CD4-positive, alpha-beta T cell (primary cell): ENCODE measurements at regions not wholly inside any gene's neighbourhood (a gene's known extent, or its start where the extent isn't known, plus 50 kb on each side); places are given as distances from the start of the nearest gene placed in this dataset.

Experiments used
- ATAC-seq: fragments of 200-7000 bp; cut with Tn5 transposase; one replicate; pipeline ENCODE4 v1.10.0; 2022; ENCODE audit warnings: mild to moderate bottlenecking; ENCODE audit not compliant: poor library complexity
- CTCF ChIA-PET: fragments of 350-600 bp; sonication (Branson Sonifier 250); formaldehyde crosslinking; loops from one replicate; lab custom pipeline; 2021; ENCODE audit warnings: antibody characterized with exemption, inconsistent platforms; lab: Charles Lee
- POLR2A ChIA-PET: fragments of 350-600 bp; sonication (Branson Sonifier 250); formaldehyde crosslinking; loops from one replicate; lab custom pipeline; 2021; ENCODE audit warnings: antibody characterized with exemption, inconsistent platforms; lab: Charles Lee
- DNase-seq, 14 experiments: peaks; one replicate each; pipeline ENCODE4 v3.0.0-alpha.2; 2013 to 2020; ENCODE audit warnings: mixed read lengths in 2 of 14
- H3K27ac ChIP-seq, 2 donors: one replicate each; pipeline versions ENCODE4 v1.5.1 to v1.7.0; 2013; ENCODE audit warnings: low read length in 2 of 2, low read depth in 1 of 2, mild to moderate bottlenecking in 1 of 2
- H3K27me3 ChIP-seq, 2 experiments: 1 replicate in 1 of 2; 2 replicates in 1 of 2; pipeline versions ENCODE4 v1.6.1 to v1.7.0; 2013; ENCODE audit warnings: low read length in 2 of 2, control low read depth in 1 of 2, mild to moderate bottlenecking in 1 of 2, moderate library complexity in 1 of 2; ENCODE audit not compliant: insufficient read depth in 2 of 2, control insufficient read depth in 1 of 2
- H3K36me3 ChIP-seq: one replicate; pipeline ENCODE4 v1.6.1; 2013; ENCODE audit warnings: low read length, control low read depth; ENCODE audit not compliant: insufficient read depth
- H3K4me1 ChIP-seq: one replicate; pipeline ENCODE4 v1.6.1; 2013; ENCODE audit warnings: low read length, control low read depth; ENCODE audit not compliant: insufficient read depth
- H3K4me3 ChIP-seq: one replicate; pipeline ENCODE4 v1.5.1; 2013; ENCODE audit warnings: mild to moderate bottlenecking, low read length, moderate library complexity
- H3K9me3 ChIP-seq, 2 experiments: 1 replicate in 1 of 2; 2 replicates in 1 of 2; pipeline versions ENCODE4 v1.6.1 to v1.7.0; 2013; ENCODE audit warnings: low read length in 2 of 2, mild to moderate bottlenecking in 2 of 2, control low read depth in 1 of 2, moderate library complexity in 1 of 2; ENCODE audit not compliant: control insufficient read depth in 1 of 2, insufficient read depth in 1 of 2
- H3K27ac Mint-ChIP-seq: one replicate; pipeline ENCODE4 v1.8.0; 2020; ENCODE audit warnings: mixed read lengths
- H3K27me3 Mint-ChIP-seq: one replicate; pipeline ENCODE4 v1.8.0; 2021; ENCODE audit warnings: mixed read lengths
- H3K36me3 Mint-ChIP-seq: one replicate; pipeline ENCODE4 v1.8.0; 2021; ENCODE audit warnings: low read depth, mixed read lengths
- H3K4me1 Mint-ChIP-seq: one replicate; pipeline ENCODE4 v1.8.0; 2021; ENCODE audit warnings: low read depth, mixed read lengths
- H3K4me3 Mint-ChIP-seq: one replicate; pipeline ENCODE4 v1.8.0; 2020; ENCODE audit warnings: mild to moderate bottlenecking, mixed read lengths
- H3K9me3 Mint-ChIP-seq: one replicate; pipeline ENCODE4 v1.8.0; 2020; ENCODE audit warnings: mixed read lengths
- CTCF ChIP-seq: fragments of 200-600 bp; IDR thresholded peaks from one replicate; pipeline ENCODE4 v1.8.0; 2022; ENCODE audit warnings: antibody characterized with exemption, mild to moderate bottlenecking
- intact Hi-C, 2 experiments: fragments of 100-400 bp; cut with DNase I in 1 of 2; cut with micrococcal nuclease in 1 of 2; formaldehyde crosslinking; loops; one replicate each; pipeline versions ENCODE4 v1.15.1 to v1.9.0; 2023 to 2025; cut with DNase I, micrococcal nuclease

- Histone ChIP-seq H3K27me3 (no peaks in the 10 kb centered on the region), H3K4me3 (no peak overlapping the region), H3K27ac (no peak overlapping the region), H3K9me3 (no peaks in the 10 kb centered on the region), H3K36me3 (no peaks in the 10 kb centered on the region), H3K4me1 (peaks cover 50% of the 10 kb centered on the region)
- Mint-ChIP-seq H3K27ac (no peak overlapping the region), H3K4me3 (no peak overlapping the region), H3K4me1 (peaks cover 69% of the 10 kb centered on the region), H3K36me3 (no peaks in the 10 kb centered on the region), H3K27me3 (no peaks in the 10 kb centered on the region), H3K9me3 (no peaks in the 10 kb centered on the region)
- no peak for DNase-seq
- CTCF ChIA-PET, result interaction anchor here (0.7 kb wide), 1 partner anchor 1104 kb away, joined by 3 read pairs; no protein-coding TSS in a partner anchor
- no peak for ATAC-seq
- POLR2A ChIA-PET, result no interaction called here
- intact Hi-C loops, result loop anchor here in 1 of 2 experiments (10.0 kb wide), 2 partner anchors 73 to 663 kb away; partner anchors contain the start of gene ATP1B1
- TF ChIP-seq CTCF, result no peak
Measured at GRCh38 chr1:168441745-168442144, 102.1 kb downstream of the XCL2 start.

GRCh38 chr1:168439456-168440375, 104.1 kb downstream of the XCL2 start:
- Histone ChIP-seq H3K36me3 (no peaks in the 10 kb centered on the region), H3K27me3 (no peaks in the 10 kb centered on the region), H3K9me3 (no peaks in the 10 kb centered on the region), H3K4me1 (peaks cover 36% of the 10 kb centered on the region), H3K27ac (no peak overlapping the region), H3K4me3 (peak overlapping the region; percentile 19)
- DNase-seq, result peak; percentile 65 to 91 (median 74)
- POLR2A ChIA-PET, result interaction anchor here (0.6 to 1.8 kb wide), 12 partner anchors 9 to 928 kb away, joined by 3 to 18 read pairs (median 6); partner anchors contain the start of genes BLZF1 and NME7
- no peaks in the 10 kb centered on the region for H3K36me3 Mint-ChIP-seq
- no peaks in the 10 kb centered on the region for H3K9me3 Mint-ChIP-seq
- H3K27me3 Mint-ChIP-seq, result no peaks in the 10 kb centered on the region
- peak overlapping the region; percentile 71 for H3K4me3 Mint-ChIP-seq
- CTCF ChIA-PET, result interaction anchor here (0.6 to 3.1 kb wide), 21 partner anchors 8 to 1106 kb away, joined by 3 to 23 read pairs (median 4); no protein-coding TSS in a partner anchor
- H3K4me1 Mint-ChIP-seq, result peaks cover 49% of the 10 kb centered on the region
- TF ChIP-seq CTCF, result peak; percentile 82
- peak overlapping the region; percentile 10 for H3K27ac Mint-ChIP-seq
- ATAC-seq, result peak; percentile 92
- intact Hi-C loops, result loop anchor here (1.0 to 10.0 kb wide), 7 partner anchors 75 to 909 kb away; partner anchors contain the start of gene ATP1B1 (in 1 of the 2)

- no peak for ATAC-seq
- Histone ChIP-seq H3K9me3 (no peaks in the 10 kb centered on the region), H3K4me3 (no peak overlapping the region), H3K27me3 (no peaks in the 10 kb centered on the region), H3K36me3 (no peaks in the 10 kb centered on the region), H3K4me1 (peaks cover 28% of the 10 kb centered on the region), H3K27ac (no peak overlapping the region)
- intact Hi-C loops, result loop anchor here (1.0 to 2.0 kb wide), 5 partner anchors 96 to 910 kb away; no protein-coding TSS in a partner anchor
- H3K36me3 Mint-ChIP-seq, result no peaks in the 10 kb centered on the region
- H3K4me1 Mint-ChIP-seq, result peaks cover 39% of the 10 kb centered on the region
- H3K27me3 Mint-ChIP-seq, result no peaks in the 10 kb centered on the region
- TF ChIP-seq CTCF, result no peak
- ChIA-PET POLR2A (interaction anchor here (0.8 to 1.7 kb wide), 4 partner anchors 9 to 97 kb away, joined by 3 to 18 read pairs (median 7); no protein-coding TSS in a partner anchor), CTCF (interaction anchor here (1.2 to 3.1 kb wide), 7 partner anchors 20 to 909 kb away, joined by 3 to 23 read pairs (median 6); no protein-coding TSS in a partner anchor)
- H3K9me3 Mint-ChIP-seq, result no peaks in the 10 kb centered on the region
- H3K4me3 Mint-ChIP-seq, result no peak overlapping the region
- H3K27ac Mint-ChIP-seq, result no peak overlapping the region
- peak in 1 of 14 experiments; percentile 15 for DNase-seq
Measured at GRCh38 chr1:168438626-168439025, 105.2 kb downstream of the XCL2 start.
